HK-2 (cell line): ENCODE measurements at regions not wholly inside any gene's neighbourhood (a gene's known extent, or its start where the extent isn't known, plus 50 kb on each side); places are given as distances from the start of the nearest gene placed in this dataset.
"Not testable (repeated sequence)": the region's sequence is repeated elsewhere in the genome, so short reads cannot be mapped to it uniquely, and the experiment has no call there.

Experiments used
- DNase-seq: peaks from one replicate; pipeline ENCODE4 v3.0.0-alpha.2; 2018; ENCODE audit not compliant: unreplicated experiment

GRCh38 chr1:5150191-5150590, 495.8 kb downstream of the AJAP1 start:
- DNase-seq: no peak

DNA sequence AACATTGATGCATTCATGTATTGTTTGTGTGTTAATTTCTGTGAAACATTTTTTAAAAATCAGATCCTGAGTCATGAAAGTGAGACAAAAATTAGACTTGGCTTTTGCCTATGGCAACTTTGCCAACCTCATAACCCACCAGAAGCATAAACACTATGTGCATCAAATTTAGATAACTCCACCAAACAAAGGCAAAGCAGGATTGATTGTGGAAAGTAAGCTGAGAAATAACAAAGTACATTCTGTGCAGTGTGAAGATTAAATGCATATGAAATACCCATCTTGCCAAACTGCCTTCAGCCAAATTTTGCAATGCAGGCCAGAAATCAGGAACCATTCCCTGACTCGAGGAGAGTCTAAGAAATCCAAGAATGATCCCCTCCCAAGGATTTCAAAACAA, 493.4 kb downstream of the AJAP1 start:
- DNase-seq: no peak

- DNase-seq: no peak
Observed at GRCh38 chr1:5142389-5142788, 488.0 kb downstream of the AJAP1 start.

GRCh38 chr1:5141750-5142149, 487.3 kb downstream of the AJAP1 start:
- DNase-seq: no peak

GRCh38 chr1:5140962-5141361, 486.6 kb downstream of the AJAP1 start:
- no peak for DNase-seq

DNA sequence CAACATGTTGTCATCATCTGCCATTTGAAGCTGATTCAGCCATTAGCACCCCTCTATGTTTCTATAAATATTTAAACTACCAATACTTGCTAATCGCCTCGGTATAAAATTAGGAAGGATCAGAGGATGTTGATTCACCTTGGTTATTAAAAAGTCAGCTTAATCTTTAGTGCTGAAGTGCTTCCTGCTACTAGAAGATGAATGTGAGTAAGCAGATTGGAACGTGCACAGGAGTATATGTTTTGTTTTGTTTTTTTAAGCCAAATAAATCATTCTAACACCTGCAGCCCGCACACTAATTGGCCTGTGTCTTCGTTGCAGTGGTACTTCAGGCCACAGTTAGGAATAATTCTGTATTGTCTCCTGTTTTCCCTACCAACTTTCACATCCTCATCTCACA, 485.7 kb downstream of the AJAP1 start:
- DNase-seq: no peak

DNA sequence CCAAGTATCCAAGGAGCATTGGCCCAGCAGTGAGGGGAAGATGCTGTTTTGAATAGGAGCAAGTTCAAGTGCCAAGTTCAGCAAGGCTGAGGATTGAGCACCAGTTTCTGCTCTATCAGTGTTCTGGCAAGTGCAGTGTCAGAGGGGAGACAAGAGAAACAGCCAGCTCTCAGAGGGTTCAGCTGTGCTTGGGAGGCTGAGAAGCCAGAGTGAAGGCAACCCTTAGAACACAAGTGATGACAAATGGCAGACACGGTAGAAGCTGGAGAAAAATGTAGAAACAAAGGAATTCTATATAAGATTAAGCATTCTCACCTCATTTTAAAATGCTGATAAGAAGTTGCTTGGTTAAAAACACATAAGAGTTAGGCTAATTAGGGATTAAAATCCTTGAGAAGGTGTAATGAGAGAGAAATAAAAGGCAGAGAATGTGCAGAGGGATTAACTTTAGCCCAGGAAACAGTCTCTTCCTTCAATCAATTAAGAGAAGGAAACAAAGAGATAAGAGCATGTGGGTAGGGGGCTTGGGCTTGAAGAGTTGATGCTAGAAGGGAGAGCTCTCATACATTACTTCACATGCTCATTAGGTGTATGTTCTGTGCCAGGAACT, 475.4 kb downstream of the AJAP1 start:
- no peak for DNase-seq

GRCh38 chr1:5125208-5125607, 470.8 kb downstream of the AJAP1 start:
- DNase-seq: no peak

DNA sequence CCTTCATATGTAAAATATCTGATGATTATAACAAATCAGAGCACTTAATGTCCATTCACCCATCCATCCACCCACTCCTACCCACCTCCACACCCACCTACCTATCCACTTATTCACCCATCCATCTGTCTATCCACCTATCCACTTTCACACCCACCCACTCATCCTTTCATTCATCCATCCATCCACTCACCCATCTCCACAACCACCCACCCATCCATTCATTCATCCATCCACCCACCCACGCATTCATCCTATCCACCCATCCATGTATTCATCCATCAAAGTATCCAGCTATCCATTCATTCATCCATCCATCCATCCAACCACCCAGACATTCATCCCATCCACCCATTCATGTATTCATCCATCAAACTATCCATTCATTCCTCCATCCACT, 466.1 kb downstream of the AJAP1 start:
- DNase-seq: no peak

DNA sequence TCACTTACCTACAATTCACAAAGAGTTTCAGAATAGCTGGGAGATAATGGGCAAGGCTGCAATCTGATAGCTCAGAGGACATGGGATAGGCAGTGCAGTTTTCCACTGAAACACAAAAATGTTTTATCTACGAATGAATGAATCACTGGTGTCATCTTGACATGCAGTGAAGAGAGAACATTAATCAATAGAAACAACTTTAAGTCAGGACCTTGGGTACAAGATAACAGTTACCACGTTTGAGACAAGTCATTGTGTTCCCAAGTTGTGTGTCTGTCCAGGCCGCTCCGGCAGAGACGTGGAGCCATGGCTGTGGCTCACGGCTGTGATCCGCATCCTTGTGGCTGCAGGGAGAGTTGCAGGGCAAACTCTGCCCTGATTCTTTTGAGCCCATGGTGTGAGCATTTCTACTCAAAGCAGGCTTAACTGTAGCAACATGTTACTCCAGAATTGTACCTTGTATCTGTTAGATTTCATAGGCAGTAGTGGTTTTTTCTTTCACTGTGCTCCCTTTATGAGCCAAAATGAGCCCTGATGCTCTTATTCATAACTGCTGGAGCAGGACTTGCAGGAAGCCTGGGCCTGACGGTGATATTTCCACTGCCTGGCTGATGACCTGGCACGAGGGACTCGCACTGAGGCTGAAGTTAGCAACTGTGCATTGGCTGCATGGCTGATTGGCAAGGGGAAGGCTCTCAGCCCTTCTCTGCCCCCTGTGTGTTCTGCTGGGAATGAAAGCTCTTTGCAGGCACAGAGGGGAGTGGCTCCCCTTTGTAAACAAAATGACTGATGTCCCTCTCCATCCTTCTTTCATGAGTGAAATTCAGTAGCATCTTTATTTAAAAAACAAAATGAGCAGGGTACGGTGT, 465.2 kb downstream of the AJAP1 start:
- no peak for DNase-seq

DNA sequence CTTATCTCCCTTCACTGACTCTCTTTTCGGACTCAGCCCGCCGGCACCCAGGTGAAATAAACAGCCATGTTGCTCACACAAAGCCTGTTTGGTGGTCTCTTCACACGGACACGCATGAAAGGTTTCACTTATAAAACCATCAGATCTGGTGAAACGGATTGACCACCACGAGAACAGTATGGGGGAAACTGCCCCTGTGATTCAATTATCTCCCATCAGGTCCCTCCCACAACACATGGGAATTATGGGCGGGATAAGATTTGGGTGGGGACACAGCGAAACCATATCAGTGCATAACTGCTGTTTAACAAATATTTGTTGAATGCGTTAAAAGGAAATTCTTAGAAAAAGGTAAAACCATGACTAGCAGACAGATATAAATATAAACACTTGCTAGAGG, 464.4 kb downstream of the AJAP1 start:
- DNase-seq: not testable (repeated sequence)

DNA sequence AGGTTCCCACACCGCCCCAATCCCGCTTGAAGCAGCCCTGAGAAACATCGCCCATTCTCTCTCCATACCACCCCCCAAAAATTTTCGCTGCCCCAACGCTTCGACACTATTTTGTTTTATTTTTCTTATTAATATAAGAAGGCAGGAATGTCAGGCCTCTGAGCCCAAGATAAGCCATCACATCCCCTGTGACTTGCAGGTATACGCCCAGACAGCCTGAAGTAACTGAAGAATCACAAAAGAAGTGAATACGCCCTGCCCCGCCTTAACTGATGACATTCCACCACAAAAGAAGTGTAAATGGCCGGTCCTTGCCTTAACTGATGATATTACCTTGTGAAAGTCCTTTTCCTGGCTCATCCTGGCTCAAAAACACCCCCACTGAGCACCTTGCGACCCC, 463.9 kb downstream of the AJAP1 start:
- DNase-seq: not testable (repeated sequence)

- no peak for DNase-seq
Observed at GRCh38 chr1:5111581-5111980, 457.2 kb downstream of the AJAP1 start.

DNA sequence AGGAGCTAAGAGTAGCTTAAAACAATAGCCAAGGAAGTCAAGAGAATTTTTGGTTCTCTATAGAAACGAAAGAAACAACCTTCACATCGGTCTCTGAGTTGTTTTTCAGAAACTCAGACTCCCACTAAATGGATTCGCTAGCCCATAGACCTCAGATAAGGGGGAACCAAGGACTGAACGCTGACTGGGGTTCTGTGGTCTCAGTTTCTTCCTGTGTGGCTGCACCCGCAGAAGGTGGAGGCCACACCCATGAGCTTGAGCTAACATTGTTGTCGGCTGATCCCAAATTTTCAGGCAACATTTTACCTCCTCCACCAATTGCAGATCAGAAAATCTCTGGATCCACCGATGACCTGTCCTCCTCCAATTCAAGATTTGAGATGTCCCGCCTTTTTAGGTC, 456.1 kb downstream of the AJAP1 start:
- DNase-seq: no peak

GRCh38 chr1:5109633-5110032, 455.2 kb downstream of the AJAP1 start:
- no peak for DNase-seq

GRCh38 chr1:5108740-5109139, 454.3 kb downstream of the AJAP1 start:
- no peak for DNase-seq

- DNase-seq: no peak
Observed at GRCh38 chr1:5105744-5106143, 451.3 kb downstream of the AJAP1 start.

GRCh38 chr1:5099558-5099957, 445.1 kb downstream of the AJAP1 start:
- DNase-seq: no peak

GRCh38 chr1:5098981-5099385, 444.6 kb downstream of the AJAP1 start:
- no peak for DNase-seq

- no peak for DNase-seq
Observed at GRCh38 chr1:5093042-5093441, 438.6 kb downstream of the AJAP1 start.

GRCh38 chr1:5084676-5085075, 430.3 kb downstream of the AJAP1 start:
- DNase-seq: no peak

GRCh38 chr1:5067246-5067645, 412.8 kb downstream of the AJAP1 start:
- no peak for DNase-seq

- no peak for DNase-seq
Observed at GRCh38 chr1:5053744-5054143, 399.3 kb downstream of the AJAP1 start.

- no peak for DNase-seq
Observed at GRCh38 chr1:5029136-5029535, 374.7 kb downstream of the AJAP1 start.
